Colon (tissue), 2 donors: ENCODE measurements at regions not wholly inside any gene's neighbourhood (a gene's known extent, or its start where the extent isn't known, plus 50 kb on each side); places are given as distances from the start of the nearest gene placed in this dataset.
"Not testable (repeated sequence)": the region's sequence is repeated elsewhere in the genome, so short reads cannot be mapped to it uniquely, and the experiment has no call there.

ENCODE experiments used
- FAIRE-seq: peaks from 2 replicates; lab custom pipeline; 2012; peaks lifted over from hg19 to GRCh38; lab: Jason Lieb, UNC
- donor health status: control.
- donor health status: control.

- FAIRE-seq, result no peak
These were observed 294.0 kb upstream of the ETAA1 start for GRCh38 chr2:67103157-67103556.

GRCh38 chr2:67108231-67108630 is 288.9 kb upstream of the ETAA1 start:
- FAIRE-seq, result no peak

GRCh38 chr2:67124531-67124930 is 272.6 kb upstream of the ETAA1 start:
- no peak for FAIRE-seq

- FAIRE-seq, result no peak
These were observed 266.4 kb upstream of the ETAA1 start for GRCh38 chr2:67130531-67131256.

GRCh38 chr2:67131257-67131609 is 265.9 kb upstream of the ETAA1 start:
- FAIRE-seq, result no peak

GRCh38 chr2:67132441-67132940 is 264.6 kb upstream of the ETAA1 start:
- not testable (repeated sequence) for FAIRE-seq

- FAIRE-seq, result no peak
These were observed 261.9 kb upstream of the ETAA1 start for GRCh38 chr2:67135208-67135607.

GRCh38 chr2:67137699-67138098 is 259.4 kb upstream of the ETAA1 start:
- FAIRE-seq, result no peak

GRCh38 chr2:67142071-67142470 is 255.1 kb upstream of the ETAA1 start:
- FAIRE-seq, result no peak

- no peak for FAIRE-seq
These were observed 254.4 kb upstream of the ETAA1 start for GRCh38 chr2:67142741-67143140.

GRCh38 chr2:67145851-67146250 is 251.3 kb upstream of the ETAA1 start:
- FAIRE-seq, result no peak

- no peak for FAIRE-seq
These were observed 240.3 kb upstream of the ETAA1 start for GRCh38 chr2:67156796-67157195.

GRCh38 chr2:67158718-67159117 is 238.4 kb upstream of the ETAA1 start:
- FAIRE-seq, result no peak

GRCh38 chr2:67159929-67160328 is 237.2 kb upstream of the ETAA1 start:
- no peak for FAIRE-seq

- FAIRE-seq, result no peak
These were observed 232.2 kb upstream of the ETAA1 start for GRCh38 chr2:67164771-67165522.

- no peak for FAIRE-seq
These were observed 231.6 kb upstream of the ETAA1 start for GRCh38 chr2:67165523-67165990.

GRCh38 chr2:67166511-67166910 is 230.6 kb upstream of the ETAA1 start:
- FAIRE-seq, result not testable (repeated sequence)

- no peak for FAIRE-seq
These were observed 227.6 kb upstream of the ETAA1 start for GRCh38 chr2:67169417-67170140.

- FAIRE-seq, result no peak
These were observed 217.6 kb upstream of the ETAA1 start for GRCh38 chr2:67179526-67179925.

GRCh38 chr2:67180841-67181240 is 216.3 kb upstream of the ETAA1 start:
- FAIRE-seq, result no peak

- FAIRE-seq, result no peak
These were observed 214.2 kb upstream of the ETAA1 start for GRCh38 chr2:67182884-67183283.

GRCh38 chr2:67186326-67186725 is 210.8 kb upstream of the ETAA1 start:
- FAIRE-seq, result no peak

- no peak for FAIRE-seq
These were observed 210.3 kb upstream of the ETAA1 start for GRCh38 chr2:67186871-67187270.
